ENCODE measurements at regions not wholly inside any gene's neighbourhood (a gene's known extent, or its start where the extent isn't known, plus 50 kb on each side); places are given as distances from the start of the nearest gene placed in this dataset.

GRCh38 chr4:123559955-123560871 is 163.6 kb downstream of the SPRY1 start:
- TF ChIP-seq GATA2 (IDR thresholded peaks at IDR 0.05; ENCODE audit: low read depth, low read length) (no peak), GATA3 (IDR thresholded peaks at IDR 0.05; ENCODE audit: low read depth, low read length) (no peak)

GRCh38 chr4:123561525-123561924 is 164.9 kb downstream of the SPRY1 start:
- TF ChIP-seq GATA3 (IDR thresholded peaks at IDR 0.05; ENCODE audit: low read depth, low read length) = no peak
- TF ChIP-seq GATA2 (IDR thresholded peaks at IDR 0.05; ENCODE audit: low read depth, low read length) = no peak

GRCh38 chr4:123562994-123563750 is 166.6 kb downstream of the SPRY1 start:
- no peak for TF ChIP-seq GATA3 (IDR thresholded peaks at IDR 0.05; ENCODE audit: low read depth, low read length)
- no peak for TF ChIP-seq GATA2 (IDR thresholded peaks at IDR 0.05; ENCODE audit: low read depth, low read length)

- no peak for TF ChIP-seq GATA2 (IDR thresholded peaks at IDR 0.05; ENCODE audit: low read depth, low read length)
- TF ChIP-seq GATA3 (IDR thresholded peaks at IDR 0.05; ENCODE audit: low read depth, low read length) = no peak
Observed at GRCh38 chr4:123564758-123565346, 168.3 kb downstream of the SPRY1 start.

- no peak for TF ChIP-seq GATA3 (IDR thresholded peaks at IDR 0.05; ENCODE audit: low read depth, low read length)
- TF ChIP-seq GATA2 (IDR thresholded peaks at IDR 0.05; ENCODE audit: low read depth, low read length) = no peak
Observed at GRCh38 chr4:123568936-123569335, 172.3 kb downstream of the SPRY1 start.

GRCh38 chr4:123569541-123569940 is 172.9 kb downstream of the SPRY1 start:
- no peak for TF ChIP-seq GATA3 (IDR thresholded peaks at IDR 0.05; ENCODE audit: low read depth, low read length)

GRCh38 chr4:123573866-123574508 is 177.4 kb downstream of the SPRY1 start:
- TF ChIP-seq GATA2 (IDR thresholded peaks at IDR 0.05; ENCODE audit: low read depth, low read length) (no peak), GATA3 (IDR thresholded peaks at IDR 0.05; ENCODE audit: low read depth, low read length) (no peak)

- TF ChIP-seq GATA2 (IDR thresholded peaks at IDR 0.05; ENCODE audit: low read depth, low read length) (no peak), GATA3 (IDR thresholded peaks at IDR 0.05; ENCODE audit: low read depth, low read length) (no peak)
Observed at GRCh38 chr4:123575291-123575690, 178.7 kb downstream of the SPRY1 start.

- TF ChIP-seq GATA3 (IDR thresholded peaks at IDR 0.05; ENCODE audit: low read depth, low read length) = no peak
- no peak for TF ChIP-seq GATA2 (IDR thresholded peaks at IDR 0.05; ENCODE audit: low read depth, low read length)
Observed at GRCh38 chr4:123577225-123577906, 180.8 kb downstream of the SPRY1 start.

GRCh38 chr4:123578276-123579029 is 181.9 kb downstream of the SPRY1 start:
- no peak for TF ChIP-seq GATA3 (IDR thresholded peaks at IDR 0.05; ENCODE audit: low read depth, low read length)
- no peak for TF ChIP-seq GATA2 (IDR thresholded peaks at IDR 0.05; ENCODE audit: low read depth, low read length)

GRCh38 chr4:123579961-123580360 is 183.4 kb downstream of the SPRY1 start:
- TF ChIP-seq GATA3 (IDR thresholded peaks at IDR 0.05; ENCODE audit: low read depth, low read length) = no peak
- TF ChIP-seq GATA2 (IDR thresholded peaks at IDR 0.05; ENCODE audit: low read depth, low read length) = no peak

- no peak for TF ChIP-seq GATA3 (IDR thresholded peaks at IDR 0.05; ENCODE audit: low read depth, low read length)
- TF ChIP-seq GATA2 (IDR thresholded peaks at IDR 0.05; ENCODE audit: low read depth, low read length) = no peak
Observed at GRCh38 chr4:123580981-123581664, 184.5 kb downstream of the SPRY1 start.

All from SH-SY5Y (cell line).